ENCODE measurements at regions not wholly inside any gene's neighbourhood (a gene's known extent, or its start where the extent isn't known, plus 50 kb on each side); places are given as distances from the start of the nearest gene placed in this dataset.

GRCh38 chr11:39975091-39975490 is 1484.4 kb downstream of the LRRC4C start:
- no peak for TF ChIP-seq CTCF (IDR thresholded peaks at IDR 0.05)
- no peak for TF ChIP-seq POLR2A (IDR thresholded peaks at IDR 0.05)
- TF ChIP-seq EP300 (IDR thresholded peaks at IDR 0.05), result no peak
